Ascending aorta (tissue), 2 donors: ENCODE measurements at regions not wholly inside any gene's neighbourhood (a gene's known extent, or its start where the extent isn't known, plus 50 kb on each side); places are given as distances from the start of the nearest gene placed in this dataset.

Source experiments
- DNase-seq, 2 donors: peaks; one replicate each; pipeline ENCODE4 v3.0.0-alpha.2; 2019; ENCODE audit warnings: low spot score in 2 of 2
- H3K27ac ChIP-seq, 2 donors: fragments of 200-600 bp; sonication (generic); one replicate each; pipeline ENCODE4 v1.5.1; 2016 to 2017; ENCODE audit warnings: mild to moderate bottlenecking in 1 of 2
- H3K27me3 ChIP-seq: fragments of 200-600 bp; sonication (generic); one replicate; pipeline ENCODE4 v1.5.1; 2017
- H3K36me3 ChIP-seq, 2 donors: fragments of 200-600 bp; sonication (generic); one replicate each; pipeline ENCODE4 v1.5.1; 2016
- H3K4me1 ChIP-seq, 2 donors: fragments of 200-600 bp; sonication (generic); one replicate each; pipeline ENCODE4 v1.5.1; 2016 to 2017; ENCODE audit warnings: mild to moderate bottlenecking in 1 of 2
- H3K4me3 ChIP-seq, 2 donors: fragments of 200-600 bp; sonication (generic); one replicate each; pipeline ENCODE4 v1.5.1; 2016 to 2017; ENCODE audit warnings: mild to moderate bottlenecking in 1 of 2
- H3K9me3 ChIP-seq, 2 donors: fragments of 200-600 bp; sonication (generic); one replicate each; pipeline ENCODE4 v1.5.1; 2016
- intact Hi-C: fragments of 100-400 bp; cut with DNase I; formaldehyde crosslinking; loops from one replicate; pipeline ENCODE4 v1.15.1; 2023
- TF ChIP-seq, protein P1 (sequence below), 3 experiments: fragments of 200-600 bp in 2 of 3; fragments of 450-650 bp in 1 of 3; sonication (generic) in 2 of 3; IDR thresholded peaks; one replicate each; pipeline ENCODE4 v1.5.1; 2016 to 2019; ENCODE audit warnings: antibody characterized with exemption in 3 of 3, mild to moderate bottlenecking in 1 of 3, moderate library complexity in 1 of 3

GRCh38 chr5:67746103-67746502 lies 469.5 kb upstream of the PIK3R1 start:
- H3K36me3 ChIP-seq = no peaks in the 10 kb centered on the region
- no peak overlapping the region for H3K4me3 ChIP-seq
- intact Hi-C loops = no loop called here
- no peaks in the 10 kb centered on the region for H3K27me3 ChIP-seq
- TF ChIP-seq, protein P1, sequence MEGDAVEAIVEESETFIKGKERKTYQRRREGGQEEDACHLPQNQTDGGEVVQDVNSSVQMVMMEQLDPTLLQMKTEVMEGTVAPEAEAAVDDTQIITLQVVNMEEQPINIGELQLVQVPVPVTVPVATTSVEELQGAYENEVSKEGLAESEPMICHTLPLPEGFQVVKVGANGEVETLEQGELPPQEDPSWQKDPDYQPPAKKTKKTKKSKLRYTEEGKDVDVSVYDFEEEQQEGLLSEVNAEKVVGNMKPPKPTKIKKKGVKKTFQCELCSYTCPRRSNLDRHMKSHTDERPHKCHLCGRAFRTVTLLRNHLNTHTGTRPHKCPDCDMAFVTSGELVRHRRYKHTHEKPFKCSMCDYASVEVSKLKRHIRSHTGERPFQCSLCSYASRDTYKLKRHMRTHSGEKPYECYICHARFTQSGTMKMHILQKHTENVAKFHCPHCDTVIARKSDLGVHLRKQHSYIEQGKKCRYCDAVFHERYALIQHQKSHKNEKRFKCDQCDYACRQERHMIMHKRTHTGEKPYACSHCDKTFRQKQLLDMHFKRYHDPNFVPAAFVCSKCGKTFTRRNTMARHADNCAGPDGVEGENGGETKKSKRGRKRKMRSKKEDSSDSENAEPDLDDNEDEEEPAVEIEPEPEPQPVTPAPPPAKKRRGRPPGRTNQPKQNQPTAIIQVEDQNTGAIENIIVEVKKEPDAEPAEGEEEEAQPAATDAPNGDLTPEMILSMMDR (IDR thresholded peaks at IDR 0.05) = no peak
- DNase-seq = no peak
- peaks cover 9 to 11% of the 10 kb centered on the region in 2 donors for H3K9me3 ChIP-seq
- H3K4me1 ChIP-seq = no peaks in the 10 kb centered on the region
- H3K27ac ChIP-seq = no peak overlapping the region

DNA sequence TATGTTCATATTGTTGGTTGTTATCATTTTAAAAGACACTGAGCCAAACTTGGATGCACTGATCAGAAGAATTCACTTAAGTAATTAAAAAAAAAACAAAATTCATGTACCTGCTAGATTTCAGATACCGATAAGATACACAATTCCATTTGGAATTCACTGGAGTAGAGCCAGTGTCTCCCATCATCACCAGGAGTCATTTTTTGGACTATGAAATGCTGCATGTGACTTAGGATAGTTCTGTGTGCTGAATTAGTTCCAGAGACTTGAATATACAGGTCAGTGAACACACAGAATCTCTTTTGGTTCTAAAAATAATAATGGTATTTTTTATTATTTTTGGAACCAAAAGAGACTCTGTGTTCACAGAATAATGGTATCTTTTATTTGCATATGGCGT lies 482.6 kb upstream of the PIK3R1 start:
- Histone ChIP-seq H3K4me1 (no peaks in the 10 kb centered on the region), H3K36me3 (no peaks in the 10 kb centered on the region), H3K9me3 (no peaks in the 10 kb centered on the region), H3K4me3 (no peak overlapping the region), H3K27ac (no peak overlapping the region), H3K27me3 (no peaks in the 10 kb centered on the region)
- TF ChIP-seq, protein P1 (IDR thresholded peaks at IDR 0.05) = no peak
- intact Hi-C loops = no loop called here
- no peak for DNase-seq

- Histone ChIP-seq H3K27ac (no peak overlapping the region), H3K27me3 (no peaks in the 10 kb centered on the region), H3K4me3 (no peak overlapping the region), H3K9me3 (no peaks in the 10 kb centered on the region), H3K4me1 (no peaks in the 10 kb centered on the region), H3K36me3 (no peaks in the 10 kb centered on the region)
- no peak for DNase-seq
- intact Hi-C loops = no loop called here
- TF ChIP-seq, protein P1 (IDR thresholded peaks at IDR 0.05) = no peak
Measured at GRCh38 chr5:67732471-67732870, 483.1 kb upstream of the PIK3R1 start.

DNA sequence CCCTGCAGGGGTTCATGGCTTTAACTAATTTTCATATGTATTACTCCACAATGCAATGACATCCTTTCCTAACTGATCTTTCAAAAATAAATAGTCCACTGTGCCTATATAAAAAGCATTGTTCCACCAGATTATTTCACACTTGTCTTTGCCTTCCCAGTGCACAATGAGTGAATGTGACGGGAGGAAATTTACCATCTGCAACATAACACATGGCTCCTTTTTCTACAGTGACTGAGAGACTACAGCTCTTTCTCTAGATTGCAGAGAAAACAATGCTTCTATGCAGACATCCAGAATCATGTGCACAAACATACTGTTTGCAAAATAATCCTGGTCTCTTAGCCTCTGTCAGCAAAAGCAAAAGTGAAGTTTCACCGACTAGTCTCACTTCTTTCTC lies 483.7 kb upstream of the PIK3R1 start:
- Histone ChIP-seq H3K36me3 (no peaks in the 10 kb centered on the region), H3K27ac (no peak overlapping the region), H3K27me3 (no peaks in the 10 kb centered on the region), H3K4me3 (no peak overlapping the region), H3K9me3 (no peaks in the 10 kb centered on the region), H3K4me1 (no peaks in the 10 kb centered on the region)
- TF ChIP-seq, protein P1 (IDR thresholded peaks at IDR 0.05) = no peak
- DNase-seq = no peak
- intact Hi-C loops = no loop called here

- DNase-seq = no peak
- Histone ChIP-seq H3K27ac (no peak overlapping the region), H3K36me3 (no peaks in the 10 kb centered on the region), H3K4me1 (no peaks in the 10 kb centered on the region), H3K4me3 (no peak overlapping the region), H3K27me3 (no peaks in the 10 kb centered on the region), H3K9me3 (no peaks in the 10 kb centered on the region)
- TF ChIP-seq, protein P1 (IDR thresholded peaks at IDR 0.05) = no peak
- intact Hi-C loops = no loop called here
Measured at GRCh38 chr5:67730917-67731474, 484.6 kb upstream of the PIK3R1 start.

- H3K4me1 ChIP-seq = peaks cover 0 to 5% of the 10 kb centered on the region in 2 donors
Measured at GRCh38 chr5:67728326-67728890, 487.1 kb upstream of the PIK3R1 start.

More at GRCh38 chr5:67728326-67728890, 487.1 kb upstream of the PIK3R1 start:
- TF ChIP-seq, protein P1 (IDR thresholded peaks at IDR 0.05) = no peak
- Histone ChIP-seq H3K36me3 (no peaks in the 10 kb centered on the region), H3K4me3 (no peak overlapping the region), H3K27me3 (no peaks in the 10 kb centered on the region), H3K9me3 (no peaks in the 10 kb centered on the region), H3K27ac (no peak overlapping the region)
- intact Hi-C loops = no loop called here
- no peak for DNase-seq
